ENCODE measurements at regions not wholly inside any gene's neighbourhood (a gene's known extent, or its start where the extent isn't known, plus 50 kb on each side); places are given as distances from the start of the nearest gene placed in this dataset.

DNA sequence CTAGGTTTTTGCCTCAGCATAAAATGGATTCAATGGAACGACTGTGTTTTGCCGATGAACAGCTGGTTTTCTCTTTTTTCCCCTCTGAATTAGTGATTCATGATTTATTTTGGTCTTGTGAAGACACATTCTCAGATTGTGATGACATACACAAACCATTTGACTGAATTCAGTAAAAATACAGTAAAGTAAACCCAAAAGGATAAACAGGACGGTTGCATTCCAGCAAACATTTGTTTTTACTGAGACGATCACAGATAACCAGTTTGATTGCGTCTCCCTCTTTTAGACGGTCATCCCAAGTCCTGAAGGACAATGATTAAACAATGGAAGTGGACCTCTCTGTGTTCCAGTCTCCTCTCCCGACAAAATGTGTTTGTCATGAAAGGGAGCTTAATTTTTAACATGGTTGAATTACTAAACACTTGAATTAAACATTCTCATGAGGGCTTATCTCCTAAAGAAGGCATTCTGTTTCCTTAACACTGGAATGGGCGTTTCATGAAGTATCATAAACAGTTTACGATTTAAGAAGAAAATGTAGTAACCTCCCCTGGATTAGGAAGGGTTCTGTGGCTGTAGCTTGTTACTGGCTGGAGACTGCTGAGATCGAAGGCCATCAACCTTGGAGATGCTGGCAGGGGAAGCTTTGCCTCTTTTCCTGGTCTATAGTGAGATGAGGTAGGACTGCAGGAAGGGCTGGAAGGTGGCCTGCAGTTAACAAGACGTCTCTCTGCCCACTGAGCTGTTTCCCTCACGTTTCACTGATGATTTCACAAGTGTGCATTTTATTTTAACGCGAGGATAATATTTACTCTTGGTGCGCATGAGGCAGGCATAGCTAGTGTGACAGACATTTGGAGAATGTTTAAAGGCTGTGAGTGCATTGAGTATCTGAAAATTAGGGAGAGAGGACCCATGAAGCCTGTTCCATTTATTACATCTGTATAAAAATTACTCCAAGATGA is 457.9 kb downstream of the FGF9 start:
- Histone ChIP-seq H3K79me2 (ENCODE audit: insufficient read depth, low read length) (no peaks in the 10 kb centered on the region), H3K4me1 (ENCODE audit: control insufficient read depth in 1 of 2, insufficient read depth in 2 of 2, low read length in 2 of 2) (no peaks in the 10 kb centered on the region), H3K27ac (ENCODE audit: low read depth, low read length) (no peak overlapping the region), H3K9me3 (ENCODE audit: control insufficient read depth in 1 of 2, insufficient read depth in 1 of 2, low read depth in 1 of 2, low read length in 2 of 2) (no peaks in the 10 kb centered on the region), H3K4me2 (ENCODE audit: low read length) (no peak overlapping the region), H3K9ac (ENCODE audit: low read length) (no peak overlapping the region), H3K36me3 (ENCODE audit: control insufficient read depth in 1 of 2, insufficient read depth in 2 of 2, low read length in 2 of 2) (no peaks in the 10 kb centered on the region), H3K9me2 (ENCODE audit: insufficient read depth) (no peaks in the 10 kb centered on the region), H3K4me3 (replicated peaks in 1 of 2; ENCODE audit: low read depth in 1 of 2, low read length in 2 of 2) (no peak overlapping the region), H2AFZ (ENCODE audit: low read depth, low read length, poor library complexity, severe bottlenecking) (no peak overlapping the region), H4K20me1 (ENCODE audit: insufficient read depth) (no peaks in the 10 kb centered on the region), H3K27me3 (ENCODE audit: insufficient read depth, low read length) (no peaks in the 10 kb centered on the region)
- DNase-seq (ENCODE audit: low read depth, low spot score) (no peak), ATAC-seq (no peak)
- ChIA-PET CTCF (no interaction called here), POLR2A (no interaction called here), RAD21 (ENCODE audit: low non-redundant PET in 1 of 2, low total read pairs in 2 of 2, uncharacterized antibody in 2 of 2, unreplicated experiment in 2 of 2) (no interaction called here)
- TF ChIP-seq ZFX (IDR thresholded peaks at IDR 0.05) (no peak), YY1 (IDR thresholded peaks at IDR 0.05; ENCODE audit: extremely low read depth, insufficient replicate concordance, low read depth, low read length) (no peak), RAD21 (IDR thresholded peaks at IDR 0.05; ENCODE audit: low read depth) (no peak), SIN3A (IDR thresholded peaks at IDR 0.05; ENCODE audit: low read depth) (no peak), POLR2A (IDR thresholded peaks at IDR 0.05; ENCODE audit: borderline replicate concordance, extremely low read depth, insufficient read depth, insufficient read length) (no peak), SRF (IDR thresholded peaks at IDR 0.05; ENCODE audit: low read depth) (no peak), EZH2phosphoT487 (IDR thresholded peaks at IDR 0.05; ENCODE audit: borderline replicate concordance) (no peak)
- TF ChIP-seq, protein P1, sequence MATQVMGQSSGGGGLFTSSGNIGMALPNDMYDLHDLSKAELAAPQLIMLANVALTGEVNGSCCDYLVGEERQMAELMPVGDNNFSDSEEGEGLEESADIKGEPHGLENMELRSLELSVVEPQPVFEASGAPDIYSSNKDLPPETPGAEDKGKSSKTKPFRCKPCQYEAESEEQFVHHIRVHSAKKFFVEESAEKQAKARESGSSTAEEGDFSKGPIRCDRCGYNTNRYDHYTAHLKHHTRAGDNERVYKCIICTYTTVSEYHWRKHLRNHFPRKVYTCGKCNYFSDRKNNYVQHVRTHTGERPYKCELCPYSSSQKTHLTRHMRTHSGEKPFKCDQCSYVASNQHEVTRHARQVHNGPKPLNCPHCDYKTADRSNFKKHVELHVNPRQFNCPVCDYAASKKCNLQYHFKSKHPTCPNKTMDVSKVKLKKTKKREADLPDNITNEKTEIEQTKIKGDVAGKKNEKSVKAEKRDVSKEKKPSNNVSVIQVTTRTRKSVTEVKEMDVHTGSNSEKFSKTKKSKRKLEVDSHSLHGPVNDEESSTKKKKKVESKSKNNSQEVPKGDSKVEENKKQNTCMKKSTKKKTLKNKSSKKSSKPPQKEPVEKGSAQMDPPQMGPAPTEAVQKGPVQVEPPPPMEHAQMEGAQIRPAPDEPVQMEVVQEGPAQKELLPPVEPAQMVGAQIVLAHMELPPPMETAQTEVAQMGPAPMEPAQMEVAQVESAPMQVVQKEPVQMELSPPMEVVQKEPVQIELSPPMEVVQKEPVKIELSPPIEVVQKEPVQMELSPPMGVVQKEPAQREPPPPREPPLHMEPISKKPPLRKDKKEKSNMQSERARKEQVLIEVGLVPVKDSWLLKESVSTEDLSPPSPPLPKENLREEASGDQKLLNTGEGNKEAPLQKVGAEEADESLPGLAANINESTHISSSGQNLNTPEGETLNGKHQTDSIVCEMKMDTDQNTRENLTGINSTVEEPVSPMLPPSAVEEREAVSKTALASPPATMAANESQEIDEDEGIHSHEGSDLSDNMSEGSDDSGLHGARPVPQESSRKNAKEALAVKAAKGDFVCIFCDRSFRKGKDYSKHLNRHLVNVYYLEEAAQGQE (IDR thresholded peaks at IDR 0.05; ENCODE audit: low read depth), result no peak
- intact Hi-C loops (cut with micrococcal nuclease), result no loop called here
- BruUV-seq (replicated peaks), result no TSS peak

All from HCT116 (cell line).